ENCODE measurements at regions not wholly inside any gene's neighbourhood (a gene's known extent, or its start where the extent isn't known, plus 50 kb on each side); places are given as distances from the start of the nearest gene placed in this dataset.

- TF ChIP-seq CTCF (IDR thresholded peaks at IDR 0.05; ENCODE audit: borderline replicate concordance) = no peak
- no peaks in the 10 kb centered on the region for H3K9me3 ChIP-seq (replicated peaks)
- no peak overlapping the region for H3K27ac ChIP-seq (replicated peaks)
- DNase-seq = no peak
- intact Hi-C loops (cut with micrococcal nuclease) = no loop called here
- peaks cover 11% of the 10 kb centered on the region for H3K4me1 ChIP-seq
- H3K27me3 ChIP-seq (ENCODE audit: low read depth) = no peaks in the 10 kb centered on the region
- no peaks in the 10 kb centered on the region for H3K36me3 ChIP-seq
- H3K4me3 ChIP-seq = no peak overlapping the region
These were observed 113.6 kb upstream of the LIFR start for GRCh38 chr5:38670066-38670465.

- no peaks in the 10 kb centered on the region for H3K9me3 ChIP-seq (replicated peaks)
- TF ChIP-seq CTCF (IDR thresholded peaks at IDR 0.05; ENCODE audit: borderline replicate concordance) = no peak
These were observed 114.4 kb upstream of the LIFR start for GRCh38 chr5:38670878-38671277.

GRCh38 chr5:38672059-38672788 lies 115.8 kb upstream of the LIFR start:
- no peaks in the 10 kb centered on the region for H3K9me3 ChIP-seq (replicated peaks)
- no peak overlapping the region for H3K27ac ChIP-seq (replicated peaks)
- no peaks in the 10 kb centered on the region for H3K36me3 ChIP-seq
- TF ChIP-seq CTCF (IDR thresholded peaks at IDR 0.05; ENCODE audit: borderline replicate concordance) = no peak
- intact Hi-C loops (cut with micrococcal nuclease) = no loop called here
- no peaks in the 10 kb centered on the region for H3K4me1 ChIP-seq
- H3K27me3 ChIP-seq (ENCODE audit: low read depth) = no peaks in the 10 kb centered on the region
- no peak overlapping the region for H3K4me3 ChIP-seq
- DNase-seq = no peak

More at GRCh38 chr5:38670878-38671277, 114.4 kb upstream of the LIFR start:
- H3K4me1 ChIP-seq = peaks cover 10% of the 10 kb centered on the region
- DNase-seq = no peak
- no peak overlapping the region for H3K27ac ChIP-seq (replicated peaks)
- no peaks in the 10 kb centered on the region for H3K27me3 ChIP-seq (ENCODE audit: low read depth)
- intact Hi-C loops (cut with micrococcal nuclease) = no loop called here
- no peak overlapping the region for H3K4me3 ChIP-seq
- H3K36me3 ChIP-seq = no peaks in the 10 kb centered on the region

DNA sequence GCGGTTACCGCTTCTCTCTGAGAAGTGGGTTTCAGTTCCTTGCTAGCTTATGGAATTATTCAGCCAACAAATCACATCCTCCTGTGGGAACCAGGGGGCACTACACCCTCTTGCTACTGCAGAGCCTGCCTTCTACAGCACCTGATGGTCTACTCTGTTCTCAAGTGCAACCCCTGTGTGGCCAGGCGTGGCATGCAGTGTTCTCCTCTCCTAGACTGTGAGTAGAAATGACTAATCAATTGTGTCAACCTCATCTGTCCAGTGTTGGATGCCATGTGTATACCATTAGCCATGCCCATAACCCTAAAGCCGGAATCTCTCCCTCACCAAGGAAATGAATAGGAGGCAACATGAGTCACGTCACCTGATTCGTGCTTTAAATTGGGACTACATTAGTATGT lies 117.2 kb upstream of the LIFR start:
- Histone ChIP-seq H3K4me1 (no peaks in the 10 kb centered on the region), H3K4me3 (no peak overlapping the region), H3K27ac (replicated peaks) (no peak overlapping the region), H3K36me3 (no peaks in the 10 kb centered on the region), H3K9me3 (replicated peaks) (no peaks in the 10 kb centered on the region), H3K27me3 (ENCODE audit: low read depth) (no peaks in the 10 kb centered on the region)
- intact Hi-C loops (cut with micrococcal nuclease) = no loop called here
- TF ChIP-seq CTCF (IDR thresholded peaks at IDR 0.05; ENCODE audit: borderline replicate concordance) = peak; percentile 50
- no peak for DNase-seq

GRCh38 chr5:38675443-38675842 lies 119.0 kb upstream of the LIFR start:
- intact Hi-C loops (cut with micrococcal nuclease) = no loop called here
- H3K36me3 ChIP-seq = no peaks in the 10 kb centered on the region
- no peak for TF ChIP-seq CTCF (IDR thresholded peaks at IDR 0.05; ENCODE audit: borderline replicate concordance)
- H3K4me1 ChIP-seq = no peaks in the 10 kb centered on the region
- H3K27ac ChIP-seq (replicated peaks) = no peak overlapping the region
- H3K9me3 ChIP-seq (replicated peaks) = no peaks in the 10 kb centered on the region
- H3K27me3 ChIP-seq (ENCODE audit: low read depth) = no peaks in the 10 kb centered on the region
- DNase-seq = no peak
- H3K4me3 ChIP-seq = no peak overlapping the region

All from left ventricle myocardium inferior (tissue), 1 donor.